Tibial artery (tissue), 4 donors: ENCODE measurements at regions not wholly inside any gene's neighbourhood (a gene's known extent, or its start where the extent isn't known, plus 50 kb on each side); places are given as distances from the start of the nearest gene placed in this dataset.

Source experiments
- DNase-seq, 2 donors: peaks; one replicate each; pipeline ENCODE4 v3.0.0-alpha.2; 2019
- H3K27ac ChIP-seq, 2 donors: fragments of 200-600 bp; sonication (generic) in 1 of 2; 1 replicate in 1 of 2; 2 replicates in 1 of 2; pipeline ENCODE4 v1.5.1; 2018 to 2019; ENCODE audit warnings: mild to moderate bottlenecking in 1 of 2
- H3K27me3 ChIP-seq, 2 donors: fragments of 200-600 bp; sonication (generic) in 1 of 2; one replicate each; pipeline versions ENCODE4 v1.5.1 to v1.6.0; 2016 to 2019
- H3K36me3 ChIP-seq, 3 donors: fragments of 200-600 bp; sonication (generic) in 2 of 3; one replicate each; pipeline ENCODE4 v1.5.1; 2016 to 2019; ENCODE audit warnings: mild to moderate bottlenecking in 2 of 3
- H3K4me1 ChIP-seq, 4 donors: fragments of 200-600 bp; sonication (generic) in 2 of 4; 1 replicate in 3 of 4; 2 replicates in 1 of 4; pipeline ENCODE4 v1.5.1; 2016 to 2019
- H3K4me3 ChIP-seq, 2 donors: fragments of 200-600 bp; sonication (generic) in 1 of 2; 1 replicate in 1 of 2; 2 replicates in 1 of 2; pipeline ENCODE4 v1.5.1; 2018 to 2019; ENCODE audit warnings: mild to moderate bottlenecking in 2 of 2
- H3K9me3 ChIP-seq, 3 donors: fragments of 200-600 bp; sonication (generic) in 1 of 3; one replicate each; pipeline ENCODE4 v1.5.1; 2016 to 2019
- CTCF ChIP-seq, 2 experiments: fragments of 200-600 bp in 1 of 2; fragments of 450-650 bp in 1 of 2; IDR thresholded peaks; one replicate each; pipeline ENCODE4 v1.5.1; 2017 to 2019; ENCODE audit warnings: antibody characterized with exemption in 2 of 2, mild to moderate bottlenecking in 1 of 2, moderate library complexity in 1 of 2
- intact Hi-C: fragments of 100-400 bp; cut with DNase I; formaldehyde crosslinking; loops from one replicate; pipeline ENCODE4 v1.15.0; 2023; ENCODE audit warnings: low total_unique reads

- no peak for TF ChIP-seq CTCF (IDR thresholded peaks at IDR 0.05)
- intact Hi-C loops = no loop called here
- H3K36me3 ChIP-seq = no peaks in the 10 kb centered on the region
Measured at GRCh38 chr6:4441981-4442434, 306.6 kb upstream of the ECI2 start.

DNA sequence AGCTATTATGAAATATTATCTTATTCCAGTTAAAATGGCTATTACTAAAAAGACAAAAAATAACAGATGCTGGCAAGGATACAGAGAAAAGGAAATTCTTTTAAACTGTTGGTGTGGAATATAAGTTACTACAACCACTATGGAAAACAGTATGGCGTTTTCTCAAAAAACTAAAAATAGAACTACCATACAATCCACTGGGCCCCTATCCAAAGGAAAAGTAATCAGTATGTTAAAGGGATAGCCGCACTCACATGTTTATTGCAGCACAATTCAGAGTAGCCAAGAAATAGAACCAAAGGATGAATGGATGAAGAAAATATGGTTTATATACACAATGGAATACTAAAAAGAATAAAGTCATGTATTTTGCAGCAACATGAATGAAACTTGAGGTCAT lies 303.8 kb upstream of the ECI2 start:
- Histone ChIP-seq H3K27ac (no peak overlapping the region), H3K36me3 (no peaks in the 10 kb centered on the region), H3K4me1 (no peaks in the 10 kb centered on the region), H3K27me3 (no peaks in the 10 kb centered on the region), H3K9me3 (peaks cover 0 to 6% (median 0%) of the 10 kb centered on the region in 3 donors), H3K4me3 (no peak overlapping the region)
- no peak for DNase-seq
- TF ChIP-seq CTCF (IDR thresholded peaks at IDR 0.05) = no peak
- intact Hi-C loops = no loop called here

More at GRCh38 chr6:4441981-4442434, 306.6 kb upstream of the ECI2 start:
- no peak overlapping the region for H3K27ac ChIP-seq
- no peak overlapping the region for H3K4me3 ChIP-seq
- peaks cover 0 to 6% (median 0%) of the 10 kb centered on the region in 3 donors for H3K9me3 ChIP-seq
- DNase-seq = no peak
- H3K4me1 ChIP-seq = no peaks in the 10 kb centered on the region
- H3K27me3 ChIP-seq = no peaks in the 10 kb centered on the region

GRCh38 chr6:4437342-4437741 lies 302.0 kb upstream of the ECI2 start:
- H3K4me1 ChIP-seq = no peaks in the 10 kb centered on the region
- H3K27me3 ChIP-seq = no peaks in the 10 kb centered on the region
- H3K36me3 ChIP-seq = no peaks in the 10 kb centered on the region
- intact Hi-C loops = no loop called here
- peaks cover 0 to 6% (median 0%) of the 10 kb centered on the region in 3 donors for H3K9me3 ChIP-seq
- no peak overlapping the region for H3K27ac ChIP-seq
- no peak for TF ChIP-seq CTCF (IDR thresholded peaks at IDR 0.05)
- H3K4me3 ChIP-seq = no peak overlapping the region
- no peak for DNase-seq

GRCh38 chr6:4435981-4436445 lies 300.6 kb upstream of the ECI2 start:
- no peaks in the 10 kb centered on the region for H3K4me1 ChIP-seq
- H3K36me3 ChIP-seq = no peaks in the 10 kb centered on the region
- intact Hi-C loops = no loop called here
- H3K27ac ChIP-seq = no peak overlapping the region
- no peaks in the 10 kb centered on the region for H3K27me3 ChIP-seq
- no peak for DNase-seq
- TF ChIP-seq CTCF (IDR thresholded peaks at IDR 0.05) = no peak
- peaks cover 0 to 6% (median 0%) of the 10 kb centered on the region in 3 donors for H3K9me3 ChIP-seq
- no peak overlapping the region for H3K4me3 ChIP-seq

GRCh38 chr6:4434655-4435054 lies 299.3 kb upstream of the ECI2 start:
- H3K36me3 ChIP-seq = no peaks in the 10 kb centered on the region
- intact Hi-C loops = no loop called here
- H3K4me3 ChIP-seq = no peak overlapping the region
- peaks cover 0 to 8% (median 6%) of the 10 kb centered on the region in 3 donors for H3K9me3 ChIP-seq
- no peak for DNase-seq
- H3K4me1 ChIP-seq = no peaks in the 10 kb centered on the region
- no peak for TF ChIP-seq CTCF (IDR thresholded peaks at IDR 0.05)
- no peak overlapping the region for H3K27ac ChIP-seq
- H3K27me3 ChIP-seq = no peaks in the 10 kb centered on the region

- intact Hi-C loops = no loop called here
- H3K36me3 ChIP-seq = no peaks in the 10 kb centered on the region
- TF ChIP-seq CTCF (IDR thresholded peaks at IDR 0.05) = no peak
Measured at GRCh38 chr6:4433199-4433598, 297.8 kb upstream of the ECI2 start.

More at GRCh38 chr6:4433199-4433598, 297.8 kb upstream of the ECI2 start:
- no peaks in the 10 kb centered on the region for H3K27me3 ChIP-seq
- no peak for DNase-seq
- no peak overlapping the region for H3K27ac ChIP-seq
- no peaks in the 10 kb centered on the region for H3K4me1 ChIP-seq
- H3K9me3 ChIP-seq = peaks cover 0 to 8% (median 1%) of the 10 kb centered on the region in 3 donors
- H3K4me3 ChIP-seq = no peak overlapping the region
